ENCODE measurements at regions not wholly inside any gene's neighbourhood (a gene's known extent, or its start where the extent isn't known, plus 50 kb on each side); places are given as distances from the start of the nearest gene placed in this dataset.

- Histone ChIP-seq H3K27me3 (no peaks in the 10 kb centered on the region), H3K9ac (no peak overlapping the region), H3K27ac (no peak overlapping the region), H3K9me3 (replicated peaks in 1 of 11) (peaks cover 0 to 47% (median 17%) of the 10 kb centered on the region in 11 experiments; a peak in 14 of 22 replicates), H4K20me1 (no peaks in the 10 kb centered on the region), H3K4me3 (no peak overlapping the region), H3K36me3 (no peaks in the 10 kb centered on the region), H3K4me2 (no peak overlapping the region), H3K4me1 (peaks cover 0 to 7% (median 0%) of the 10 kb centered on the region in 10 experiments; a peak in 5 of 20 replicates)
- no peak for TF ChIP-seq Cebpa-rat (IDR thresholded peaks at IDR 0.05)
These were observed 210.7 kb upstream of the ANKRD55 start for GRCh38 chr5:56443826-56444225.

DNA sequence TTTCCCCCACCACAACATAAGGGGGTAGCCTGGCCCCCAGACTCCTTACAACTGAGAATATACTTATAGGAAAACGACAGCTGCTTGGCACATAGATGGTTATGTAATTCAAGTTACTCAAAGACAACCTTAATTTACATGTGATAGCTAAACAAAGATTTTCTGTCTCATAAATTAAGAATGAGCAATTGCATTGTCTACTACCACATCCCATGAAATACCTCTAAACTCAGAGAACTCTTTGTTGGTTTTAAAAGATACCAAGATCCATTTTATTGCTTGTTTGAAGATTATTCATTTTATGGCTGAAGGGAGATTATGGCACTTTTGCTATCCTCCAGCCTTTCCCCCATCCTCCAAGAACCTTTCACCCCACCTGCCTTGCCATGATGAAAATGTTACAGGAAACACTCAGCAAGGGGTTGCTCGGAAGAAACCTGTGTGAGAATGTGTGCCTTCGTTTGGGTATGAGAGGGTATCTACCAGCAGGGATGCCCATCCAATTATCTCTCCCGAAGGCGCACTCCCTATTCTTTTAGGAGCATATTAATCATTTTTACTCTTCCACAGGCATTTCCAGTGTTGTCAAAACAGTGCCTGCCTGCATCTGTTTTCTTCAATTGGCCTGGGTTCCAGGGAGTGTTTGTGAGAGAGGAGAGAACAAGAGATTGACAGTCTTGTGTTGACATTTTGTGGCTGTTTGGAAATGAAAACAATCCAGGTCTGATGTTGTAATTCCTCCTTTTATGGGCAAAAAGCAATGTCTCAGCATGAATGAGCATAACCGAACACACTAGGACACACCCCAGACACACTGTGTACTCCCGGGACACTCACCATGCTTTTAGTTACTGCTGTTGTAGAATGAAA, 208.0 kb upstream of the ANKRD55 start:
- peaks cover 0 to 58% (median 23%) of the 10 kb centered on the region in 11 experiments; a peak in 15 of 22 replicates for H3K9me3 ChIP-seq (replicated peaks in 1 of 11)
- no peak overlapping the region for H3K4me3 ChIP-seq
- no peaks in the 10 kb centered on the region for H4K20me1 ChIP-seq
- H3K27ac ChIP-seq: peak overlapping the region in 2 of 11 experiments; percentile 18 to 28; a peak in 3 of 22 replicates
- no peaks in the 10 kb centered on the region for H3K27me3 ChIP-seq
- no peak for TF ChIP-seq Cebpa-rat (IDR thresholded peaks at IDR 0.05)
- H3K4me2 ChIP-seq: peak overlapping the region in 4 of 11 experiments; percentile 8 to 27 (median 16); a peak in 3 of 22 replicates
- peaks cover 0 to 7% (median 0%) of the 10 kb centered on the region in 10 experiments; a peak in 5 of 20 replicates for H3K4me1 ChIP-seq
- H3K9ac ChIP-seq: no peak overlapping the region
- no peaks in the 10 kb centered on the region; a peak in 1 of 22 replicates for H3K36me3 ChIP-seq

- H3K4me1 ChIP-seq: peaks cover 0 to 15% (median 0%) of the 10 kb centered on the region in 10 experiments; a peak in 5 of 20 replicates
- H3K9me3 ChIP-seq (replicated peaks in 1 of 11): peaks cover 0 to 82% (median 56%) of the 10 kb centered on the region in 11 experiments; a peak in 19 of 22 replicates
- H3K4me3 ChIP-seq: no peak overlapping the region
- H3K4me2 ChIP-seq: no peak overlapping the region
- no peak overlapping the region for H3K27ac ChIP-seq
- no peaks in the 10 kb centered on the region for H3K27me3 ChIP-seq
- no peaks in the 10 kb centered on the region for H4K20me1 ChIP-seq
- no peak overlapping the region for H3K9ac ChIP-seq
- peaks cover 0 to 7% (median 0%) of the 10 kb centered on the region in 11 experiments; a peak in 2 of 22 replicates for H3K36me3 ChIP-seq
- TF ChIP-seq Cebpa-rat (IDR thresholded peaks at IDR 0.05): no peak
These were observed 201.9 kb upstream of the ANKRD55 start for GRCh38 chr5:56434986-56435385.

- Histone ChIP-seq H3K36me3 (peaks cover 0 to 7% (median 0%) of the 10 kb centered on the region in 11 experiments; a peak in 2 of 22 replicates), H3K27me3 (no peaks in the 10 kb centered on the region), H4K20me1 (no peaks in the 10 kb centered on the region), H3K4me2 (peak overlapping the region in 2 of 11 experiments; percentile 9 to 15; a peak in 1 of 22 replicates), H3K9ac (no peak overlapping the region), H3K27ac (no peak overlapping the region), H3K4me3 (no peak overlapping the region), H3K9me3 (replicated peaks in 1 of 11) (peaks cover 0 to 84% (median 56%) of the 10 kb centered on the region in 11 experiments; a peak in 20 of 22 replicates), H3K4me1 (peaks cover 0 to 15% (median 0%) of the 10 kb centered on the region in 10 experiments; a peak in 5 of 20 replicates)
- TF ChIP-seq Cebpa-rat (IDR thresholded peaks at IDR 0.05): no peak
These were observed 200.0 kb upstream of the ANKRD55 start for GRCh38 chr5:56433039-56433617.

DNA sequence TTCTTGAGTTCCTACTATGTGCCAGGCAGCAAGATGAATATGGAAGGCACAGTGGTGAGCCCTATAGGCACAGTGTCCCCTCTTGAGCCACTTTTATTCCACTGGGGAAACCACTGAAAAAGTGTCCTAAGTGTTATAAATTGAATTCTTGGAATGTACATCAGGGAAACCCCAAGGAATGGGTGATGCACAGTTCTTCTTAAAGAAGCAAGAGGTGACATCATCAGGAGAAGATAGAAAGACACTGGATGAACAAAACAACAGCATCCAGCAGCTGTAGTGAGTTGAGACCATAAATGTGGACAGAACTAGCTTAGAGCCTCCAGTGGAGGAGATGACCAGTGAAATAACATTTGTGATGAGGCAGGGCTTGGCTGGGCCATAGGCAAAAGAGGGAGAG, 199.2 kb upstream of the ANKRD55 start:
- no peak overlapping the region for H3K27ac ChIP-seq
- H4K20me1 ChIP-seq: no peaks in the 10 kb centered on the region
- no peak for TF ChIP-seq Cebpa-rat (IDR thresholded peaks at IDR 0.05)
- H3K27me3 ChIP-seq: no peaks in the 10 kb centered on the region
- H3K4me2 ChIP-seq: no peak overlapping the region
- peaks cover 0 to 7% (median 0%) of the 10 kb centered on the region in 11 experiments; a peak in 1 of 22 replicates for H3K36me3 ChIP-seq
- no peak overlapping the region for H3K4me3 ChIP-seq
- H3K9ac ChIP-seq: no peak overlapping the region
- peaks cover 0 to 15% (median 0%) of the 10 kb centered on the region in 10 experiments; a peak in 5 of 20 replicates for H3K4me1 ChIP-seq
- peaks cover 0 to 86% (median 60%) of the 10 kb centered on the region in 11 experiments; a peak in 20 of 22 replicates for H3K9me3 ChIP-seq (replicated peaks in 1 of 11)

DNA sequence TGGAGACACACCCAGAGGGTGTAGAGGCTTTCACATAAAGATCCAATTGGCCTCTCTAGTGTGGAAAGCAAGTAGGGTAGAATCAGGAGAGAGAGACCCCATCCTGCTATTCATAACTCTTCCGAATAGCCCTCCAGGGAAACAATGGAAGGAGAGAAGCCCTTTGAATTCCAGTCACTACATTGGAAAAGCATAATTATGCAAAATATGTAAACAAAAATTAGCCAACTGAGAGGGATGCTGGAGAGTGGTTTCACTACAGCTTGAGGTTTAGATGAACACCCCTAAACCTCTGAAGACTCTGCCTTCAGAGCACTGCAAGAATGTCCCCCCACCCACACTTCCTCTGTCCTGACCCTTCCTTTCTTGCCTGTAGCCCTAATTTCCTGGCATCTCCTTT, 197.3 kb upstream of the ANKRD55 start:
- no peak overlapping the region for H3K27ac ChIP-seq

GRCh38 chr5:56429110-56429561, 196.0 kb upstream of the ANKRD55 start:
- Histone ChIP-seq H3K36me3 (peaks cover 0 to 7% (median 0%) of the 10 kb centered on the region in 11 experiments; a peak in 1 of 22 replicates), H3K27ac (no peak overlapping the region), H3K9ac (no peak overlapping the region), H3K4me3 (no peak overlapping the region), H3K4me1 (peaks cover 0 to 15% (median 0%) of the 10 kb centered on the region in 10 experiments; a peak in 5 of 20 replicates), H3K9me3 (replicated peaks in 1 of 11) (peaks cover 5 to 78% (median 63%) of the 10 kb centered on the region in 11 experiments; a peak in 21 of 22 replicates), H3K27me3 (no peaks in the 10 kb centered on the region), H4K20me1 (no peaks in the 10 kb centered on the region), H3K4me2 (no peak overlapping the region)
- TF ChIP-seq Cebpa-rat (IDR thresholded peaks at IDR 0.05): no peak

More for the DNA sequence above, 197.3 kb upstream of the ANKRD55 start:
- Histone ChIP-seq H4K20me1 (no peaks in the 10 kb centered on the region), H3K4me3 (no peak overlapping the region), H3K36me3 (peaks cover 0 to 7% (median 0%) of the 10 kb centered on the region in 11 experiments; a peak in 1 of 22 replicates), H3K4me2 (peak overlapping the region in 1 of 11 experiments; percentile 29; a peak in 3 of 22 replicates), H3K9ac (no peak overlapping the region), H3K27me3 (no peaks in the 10 kb centered on the region), H3K4me1 (peaks cover 0 to 15% (median 0%) of the 10 kb centered on the region in 10 experiments; a peak in 5 of 20 replicates), H3K9me3 (replicated peaks in 1 of 11) (peaks cover 0 to 83% (median 58%) of the 10 kb centered on the region in 11 experiments; a peak in 20 of 22 replicates)
- TF ChIP-seq Cebpa-rat (IDR thresholded peaks at IDR 0.05): no peak

DNA sequence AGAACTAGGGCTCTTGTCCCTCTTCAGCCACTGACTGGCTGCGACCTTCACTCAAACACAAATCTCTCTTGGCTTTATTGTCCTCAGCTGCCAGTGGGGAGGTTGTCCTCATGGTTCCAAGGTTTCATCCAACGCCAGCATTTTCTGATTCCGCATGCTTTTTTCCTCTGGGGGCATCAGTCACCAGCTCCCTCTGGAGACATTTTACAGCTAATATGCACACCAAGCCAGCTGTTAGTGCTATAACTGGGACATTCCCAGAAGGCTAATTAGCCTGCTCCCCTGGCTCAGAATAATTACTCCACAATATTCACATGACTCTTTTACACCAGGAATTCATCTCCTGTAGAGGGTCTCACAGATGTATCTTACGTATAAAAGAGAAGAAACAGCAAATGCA, 193.6 kb upstream of the ANKRD55 start:
- no peak overlapping the region for H3K27ac ChIP-seq
- peaks cover 14 to 78% (median 62%) of the 10 kb centered on the region in 11 experiments for H3K9me3 ChIP-seq (replicated peaks in 1 of 11)
- no peak overlapping the region for H3K4me2 ChIP-seq
- no peak overlapping the region for H3K9ac ChIP-seq
- no peak overlapping the region for H3K4me3 ChIP-seq
- peaks cover 0 to 11% (median 0%) of the 10 kb centered on the region in 10 experiments; a peak in 5 of 20 replicates for H3K4me1 ChIP-seq
- H4K20me1 ChIP-seq: no peaks in the 10 kb centered on the region
- TF ChIP-seq Cebpa-rat (IDR thresholded peaks at IDR 0.05): no peak
- no peaks in the 10 kb centered on the region; a peak in 1 of 22 replicates for H3K36me3 ChIP-seq
- H3K27me3 ChIP-seq: no peaks in the 10 kb centered on the region
